Jurkat, Clone E6-1 (cell line): ENCODE measurements at regions not wholly inside any gene's neighbourhood (a gene's known extent, or its start where the extent isn't known, plus 50 kb on each side); places are given as distances from the start of the nearest gene placed in this dataset.

ENCODE experiments used
- DNase-seq: peaks from one replicate; pipeline ENCODE4 v3.0.0-alpha.2; 2011; ENCODE audit warnings: low read depth, low spot score
- H3K4me3 ChIP-seq: 2 replicates; pipeline ENCODE4 v1.5.1; 2011; ENCODE audit warnings: mild to moderate bottlenecking, low read length, control low read depth, moderate library complexity

- no peak overlapping the region for H3K4me3 ChIP-seq
- DNase-seq: no peak
Observed at GRCh38 chr9:25939126-25939525, 260.9 kb upstream of the TUSC1 start.

GRCh38 chr9:25936031-25936430, 257.8 kb upstream of the TUSC1 start:
- no peak overlapping the region for H3K4me3 ChIP-seq
- no peak for DNase-seq

GRCh38 chr9:25935188-25935587, 256.9 kb upstream of the TUSC1 start:
- DNase-seq: no peak
- H3K4me3 ChIP-seq: no peak overlapping the region

- H3K4me3 ChIP-seq: no peak overlapping the region
- no peak for DNase-seq
Observed at GRCh38 chr9:25918761-25919160, 240.5 kb upstream of the TUSC1 start.

- H3K4me3 ChIP-seq: no peak overlapping the region
- DNase-seq: no peak
Observed at GRCh38 chr9:25917731-25918362, 239.6 kb upstream of the TUSC1 start.

GRCh38 chr9:25913806-25914205, 235.6 kb upstream of the TUSC1 start:
- no peak overlapping the region for H3K4me3 ChIP-seq
- DNase-seq: no peak

GRCh38 chr9:25904701-25905100, 226.5 kb upstream of the TUSC1 start:
- no peak for DNase-seq
- H3K4me3 ChIP-seq: no peak overlapping the region

- DNase-seq: no peak
- no peak overlapping the region for H3K4me3 ChIP-seq
Observed at GRCh38 chr9:25891527-25891926, 213.3 kb upstream of the TUSC1 start.

GRCh38 chr9:25889661-25890060, 211.4 kb upstream of the TUSC1 start:
- no peak for DNase-seq
- no peak overlapping the region for H3K4me3 ChIP-seq

GRCh38 chr9:25876248-25876647, 198.0 kb upstream of the TUSC1 start:
- no peak for DNase-seq
- no peak overlapping the region for H3K4me3 ChIP-seq

GRCh38 chr9:25864509-25864908, 186.3 kb upstream of the TUSC1 start:
- no peak overlapping the region for H3K4me3 ChIP-seq
- DNase-seq: no peak

- DNase-seq: no peak
- H3K4me3 ChIP-seq: no peak overlapping the region
Observed at GRCh38 chr9:25861421-25861820, 183.2 kb upstream of the TUSC1 start.

GRCh38 chr9:25857147-25857546, 178.9 kb upstream of the TUSC1 start:
- no peak overlapping the region for H3K4me3 ChIP-seq
- peak; percentile 2 for DNase-seq

GRCh38 chr9:25850803-25851202, 172.6 kb upstream of the TUSC1 start:
- H3K4me3 ChIP-seq: no peak overlapping the region
- no peak for DNase-seq

GRCh38 chr9:25845867-25846266, 167.6 kb upstream of the TUSC1 start:
- DNase-seq: no peak
- H3K4me3 ChIP-seq: no peak overlapping the region

- DNase-seq: no peak
- H3K4me3 ChIP-seq: no peak overlapping the region
Observed at GRCh38 chr9:25830381-25830780, 152.1 kb upstream of the TUSC1 start.

GRCh38 chr9:25827626-25828025, 149.4 kb upstream of the TUSC1 start:
- no peak overlapping the region for H3K4me3 ChIP-seq
- no peak for DNase-seq

- H3K4me3 ChIP-seq: no peak overlapping the region
- no peak for DNase-seq
Observed at GRCh38 chr9:25816439-25816838, 138.2 kb upstream of the TUSC1 start.

GRCh38 chr9:25814023-25814422, 135.8 kb upstream of the TUSC1 start:
- DNase-seq: no peak
- H3K4me3 ChIP-seq: no peak overlapping the region

GRCh38 chr9:25813478-25813877, 135.2 kb upstream of the TUSC1 start:
- no peak for DNase-seq
- H3K4me3 ChIP-seq: no peak overlapping the region

GRCh38 chr9:25808554-25808953, 130.3 kb upstream of the TUSC1 start:
- H3K4me3 ChIP-seq: no peak overlapping the region
- DNase-seq: no peak

GRCh38 chr9:25804856-25805255, 126.6 kb upstream of the TUSC1 start:
- H3K4me3 ChIP-seq: no peak overlapping the region

More at GRCh38 chr9:25804856-25805255, 126.6 kb upstream of the TUSC1 start:
- no peak for DNase-seq
